Fibroblast of villous mesenchyme (primary cell): ENCODE measurements at regions not wholly inside any gene's neighbourhood (a gene's known extent, or its start where the extent isn't known, plus 50 kb on each side); places are given as distances from the start of the nearest gene placed in this dataset.

Experiments
- DNase-seq: peaks from one replicate; pipeline ENCODE4 v3.0.0-alpha.2; 2010; ENCODE audit warnings: low read depth
- H3K4me3 ChIP-seq: 2 replicates; pipeline ENCODE4 v1.5.1; 2011; ENCODE audit warnings: low read depth, mild to moderate bottlenecking, low read length
- CTCF ChIP-seq: IDR thresholded peaks from 2 replicates; pipeline ENCODE4 v1.5.1; 2012; ENCODE audit warnings: low read depth, mild to moderate bottlenecking, low read length; ENCODE audit not compliant: insufficient read depth

DNA sequence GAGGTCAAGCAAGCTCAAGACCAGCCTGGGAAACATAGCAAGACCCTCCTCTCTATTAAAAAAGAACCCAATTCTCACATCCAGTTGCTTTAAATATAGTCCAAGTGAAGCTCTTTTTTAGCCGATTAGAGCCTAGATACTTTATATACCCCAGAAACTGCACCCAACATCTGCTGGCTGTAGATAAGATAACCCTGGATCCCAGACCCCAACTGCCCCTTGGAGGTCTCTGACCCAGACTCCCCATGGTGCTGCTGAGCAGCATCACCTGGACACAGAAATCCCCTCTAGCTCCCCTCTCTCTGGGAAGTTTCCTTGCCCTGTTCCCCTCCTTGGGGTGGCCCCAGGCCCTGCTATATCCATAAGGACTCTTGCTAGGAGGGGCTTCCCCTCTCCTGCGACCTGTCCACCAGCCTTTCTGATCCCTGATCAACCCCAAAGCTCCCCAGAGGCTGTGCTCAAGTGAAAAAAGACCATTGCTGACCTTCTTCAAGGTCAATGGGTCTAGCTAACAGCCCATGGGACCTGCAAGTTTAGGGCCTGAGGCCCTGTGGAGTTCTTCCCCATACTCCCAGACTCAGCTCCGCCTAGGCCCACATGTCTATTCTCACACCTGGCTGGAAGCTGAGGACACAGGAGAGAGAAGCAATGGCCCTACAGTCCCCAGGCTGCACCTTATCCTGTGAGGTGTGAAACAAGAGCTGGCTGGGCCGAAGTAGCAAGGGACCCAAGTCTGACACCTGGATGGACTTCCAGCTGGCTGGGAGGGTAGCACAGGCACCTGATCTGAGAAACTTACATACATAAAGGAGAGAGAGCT, 56.2 kb downstream of the ARL6IP4 start:
- no peak for TF ChIP-seq CTCF
- no peak overlapping the region for H3K4me3 ChIP-seq
- no peak for DNase-seq

GRCh38 chr12:123035841-123036240, 55.4 kb downstream of the ARL6IP4 start:
- TF ChIP-seq CTCF, result no peak
- DNase-seq, result no peak
- no peak overlapping the region for H3K4me3 ChIP-seq

- DNase-seq, result peak; percentile 48
- no peak overlapping the region for H3K4me3 ChIP-seq
- TF ChIP-seq CTCF, result no peak
Measured at GRCh38 chr12:123034865-123035264, 54.4 kb downstream of the ARL6IP4 start.

DNA sequence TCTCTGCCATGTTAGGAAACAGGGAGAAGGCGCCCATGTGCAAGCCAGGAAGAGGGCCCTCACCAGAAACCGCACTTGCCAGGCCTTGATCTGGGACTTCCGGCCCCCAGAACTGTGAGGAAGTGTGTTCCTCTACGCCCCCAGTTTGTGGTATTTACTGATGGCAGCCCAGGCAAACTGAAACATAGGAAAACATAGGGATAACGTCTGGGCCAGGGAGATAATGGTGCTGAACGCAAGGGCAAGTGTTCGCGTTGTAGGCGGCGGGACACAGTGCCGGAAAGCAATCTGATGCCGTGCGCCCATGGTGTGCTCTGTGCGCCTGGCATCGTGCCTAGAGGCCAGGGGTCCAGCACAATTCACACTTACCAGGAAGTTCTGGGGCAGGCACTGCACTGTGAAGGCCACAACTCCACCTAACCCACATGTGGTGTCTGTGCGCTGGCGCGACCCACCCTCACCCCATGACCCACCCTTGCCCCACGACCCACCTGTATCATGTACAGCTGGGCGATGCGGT, 53.6 kb downstream of the ARL6IP4 start:
- H3K4me3 ChIP-seq, result no peak overlapping the region
- DNase-seq, result no peak
- no peak for TF ChIP-seq CTCF

GRCh38 chr12:123033392-123034021, 53.0 kb downstream of the ARL6IP4 start:
- no peak overlapping the region for H3K4me3 ChIP-seq
- no peak for DNase-seq

GRCh38 chr12:123032736-123033391, 52.4 kb downstream of the ARL6IP4 start:
- no peak for DNase-seq
- no peak for TF ChIP-seq CTCF
- H3K4me3 ChIP-seq, result no peak overlapping the region

More at GRCh38 chr12:123033392-123034021, 53.0 kb downstream of the ARL6IP4 start:
- no peak for TF ChIP-seq CTCF
